H9 (cell line): ENCODE measurements at regions not wholly inside any gene's neighbourhood (a gene's known extent, or its start where the extent isn't known, plus 50 kb on each side); places are given as distances from the start of the nearest gene placed in this dataset.

Experiments
- DNase-seq: peaks from one replicate; pipeline ENCODE4 v3.0.0-alpha.2; 2017
- H2AFZ ChIP-seq: one replicate; pipeline ENCODE4 v1.6.1; 2013; ENCODE audit warnings: mild to moderate bottlenecking, low read length, control low read depth, moderate library complexity
- H2AK5ac ChIP-seq: 2 replicates; pipeline ENCODE4 v1.6.1; 2013; ENCODE audit warnings: low read length, control low read depth, mixed read lengths; ENCODE audit not compliant: insufficient read length
- H2BK120ac ChIP-seq: one replicate; pipeline ENCODE4 v1.6.1; 2013; ENCODE audit warnings: low read depth, mild to moderate bottlenecking, low read length, control low read depth, inconsistent platforms; ENCODE audit not compliant: poor library complexity, severe bottlenecking
- H2BK12ac ChIP-seq: 2 replicates; pipeline ENCODE4 v1.6.1; 2013; ENCODE audit warnings: low read length, control low read depth, mixed read lengths, low read depth; ENCODE audit not compliant: insufficient read length
- H2BK15ac ChIP-seq: 2 replicates; pipeline ENCODE4 v1.6.1; 2013; ENCODE audit warnings: low read depth, low read length, control low read depth
- H2BK20ac ChIP-seq: one replicate; pipeline ENCODE4 v1.6.1; 2013; ENCODE audit warnings: low read depth, mild to moderate bottlenecking, low read length, control low read depth, inconsistent platforms; ENCODE audit not compliant: poor library complexity, severe bottlenecking
- H2BK5ac ChIP-seq: 2 replicates; pipeline ENCODE4 v1.6.1; 2013; ENCODE audit warnings: low read length, control low read depth, mixed read lengths; ENCODE audit not compliant: insufficient read length
- H3K14ac ChIP-seq: 2 replicates; pipeline ENCODE4 v1.6.1; 2013; ENCODE audit warnings: low read length, control low read depth; ENCODE audit not compliant: insufficient read depth
- H3K18ac ChIP-seq: 2 replicates; pipeline ENCODE4 v1.6.1; 2013; ENCODE audit warnings: low read depth, mild to moderate bottlenecking, mixed read lengths, low read length, control low read depth; ENCODE audit not compliant: insufficient read length
- H3K23ac ChIP-seq: 2 replicates; pipeline ENCODE4 v1.6.1; 2013; ENCODE audit warnings: low read length, control low read depth, mixed read lengths, low read depth; ENCODE audit not compliant: insufficient read length
- H3K23me2 ChIP-seq: 2 replicates; pipeline ENCODE4 v1.6.1; 2013; ENCODE audit warnings: low read depth, mild to moderate bottlenecking, mixed read lengths, low read length, control low read depth; ENCODE audit not compliant: insufficient read length, poor library complexity, severe bottlenecking
- H3K27ac ChIP-seq: 2 replicates; pipeline ENCODE4 v1.5.1; 2013; ENCODE audit warnings: low read length, control low read depth, mixed read lengths, low read depth; ENCODE audit not compliant: insufficient read length
- H3K27me3 ChIP-seq: 2 replicates; pipeline ENCODE4 v1.6.1; 2013; ENCODE audit warnings: low read length, control low read depth, inconsistent platforms; ENCODE audit not compliant: insufficient read depth
- H3K4ac ChIP-seq: 2 replicates; pipeline ENCODE4 v1.6.1; 2013; ENCODE audit warnings: low read depth, mild to moderate bottlenecking, control low read depth, inconsistent platforms, low read length, moderate library complexity
- H3K4me1 ChIP-seq: 2 replicates; pipeline ENCODE4 v1.6.1; 2013; ENCODE audit warnings: low read length, control low read depth, inconsistent platforms; ENCODE audit not compliant: insufficient read depth
- H3K4me2 ChIP-seq: 2 replicates; pipeline ENCODE4 v1.6.1; 2013; ENCODE audit warnings: low read length, control low read depth, mixed read lengths; ENCODE audit not compliant: insufficient read length, insufficient read depth
- H3K56ac ChIP-seq: 2 replicates; pipeline ENCODE4 v1.6.1; 2013; ENCODE audit warnings: low read depth, mild to moderate bottlenecking, mixed read lengths, low read length, control low read depth; ENCODE audit not compliant: insufficient read length
- H3K79me1 ChIP-seq: 2 replicates; pipeline ENCODE4 v1.6.1; 2013; ENCODE audit warnings: low read depth, mild to moderate bottlenecking, moderate library complexity, low read length, control low read depth, inconsistent platforms; ENCODE audit not compliant: insufficient read depth, poor library complexity, severe bottlenecking
- H3K79me2 ChIP-seq: 2 replicates; pipeline ENCODE4 v1.6.1; 2013; ENCODE audit warnings: low read length, control low read depth, inconsistent platforms; ENCODE audit not compliant: insufficient read depth
- H3K9ac ChIP-seq: 2 replicates; pipeline ENCODE4 v1.6.1; 2013; ENCODE audit warnings: low read length, control low read depth, mixed read lengths; ENCODE audit not compliant: insufficient read length; ENCODE audit errors: extremely low read depth
- H3K9me3 ChIP-seq: one replicate; pipeline ENCODE4 v1.6.1; 2013; ENCODE audit warnings: low read depth, low read length, inconsistent platforms; ENCODE audit not compliant: control insufficient read depth
- H3T11ph ChIP-seq: one replicate; pipeline ENCODE4 v1.6.1; 2013; ENCODE audit warnings: mild to moderate bottlenecking, low read length, control low read depth, inconsistent platforms
- H4K20me1 ChIP-seq: one replicate; pipeline ENCODE4 v1.6.1; 2013; ENCODE audit not compliant: control insufficient read depth, insufficient read length, insufficient read depth
- H4K5ac ChIP-seq: 2 replicates; pipeline ENCODE4 v1.6.1; 2013; ENCODE audit warnings: low read depth, mild to moderate bottlenecking, mixed read lengths, low read length, control low read depth; ENCODE audit not compliant: insufficient read length
- H4K8ac ChIP-seq: replicated peaks from 2 replicates; pipeline ENCODE4 v1.6.1; 2013; ENCODE audit warnings: low read length, control low read depth, mixed read lengths, low read depth; ENCODE audit not compliant: insufficient read length
- H4K91ac ChIP-seq: 2 replicates; pipeline ENCODE4 v1.6.1; 2013; ENCODE audit warnings: low read depth, mild to moderate bottlenecking, moderate library complexity, mixed read lengths, low read length, control low read depth; ENCODE audit not compliant: insufficient read length
- H3K27ac Mint-ChIP-seq, 3 experiments: 2 replicates in 2 of 3; 3 replicates in 1 of 3; pipeline ENCODE4 v1.8.0; 2020 to 2021; ENCODE audit warnings: mixed read lengths in 3 of 3, mild to moderate bottlenecking in 1 of 3, moderate library complexity in 1 of 3
- H3K27me3 Mint-ChIP-seq: 2 replicates; pipeline ENCODE4 v1.8.0; 2021; ENCODE audit warnings: low read depth, mild to moderate bottlenecking, moderate library complexity, mixed read lengths
- H3K36me3 Mint-ChIP-seq, 3 experiments: 2 replicates in 2 of 3; 3 replicates in 1 of 3; pipeline ENCODE4 v1.8.0; 2020 to 2021; ENCODE audit warnings: low read depth in 3 of 3, mixed read lengths in 3 of 3; ENCODE audit not compliant: insufficient read depth in 1 of 3
- H3K4me1 Mint-ChIP-seq, 2 experiments: 2 replicates each; pipeline ENCODE4 v1.8.0; 2020; ENCODE audit warnings: mixed read lengths in 2 of 2
- H3K4me3 Mint-ChIP-seq, 2 experiments: 2 replicates in 1 of 2; 3 replicates in 1 of 2; pipeline ENCODE4 v1.8.0; 2020 to 2021; ENCODE audit warnings: mild to moderate bottlenecking in 2 of 2, mixed read lengths in 2 of 2, moderate library complexity in 1 of 2
- H3K9me3 Mint-ChIP-seq, 2 experiments: 2 replicates in 1 of 2; 3 replicates in 1 of 2; pipeline ENCODE4 v1.8.0; 2020; ENCODE audit warnings: mild to moderate bottlenecking in 2 of 2, mixed read lengths in 2 of 2, moderate library complexity in 1 of 2
- WGBS: extraction: QIAGEN DNeasy Blood & Tissue Kit; methylation state at CpG from one replicate; pipeline ENCODE4 v1.1.7; 2013; ENCODE audit warnings: missing lambda C conversion rate, low lambda C conversion rate, mixed read lengths; ENCODE audit not compliant: insufficient read length; ENCODE audit errors: extremely low coverage; 5-methylcytosine and 5-hydroxymethylcytosine counted together
- TF ChIP-seq, protein P1 (sequence below): fragments of 200-600 bp; sonication (generic); conservative IDR thresholded peaks from 3 replicates; pipeline ENCODE4 v1.8.0; 2021; ENCODE audit warnings: antibody characterized with exemption, mild to moderate bottlenecking

DNA sequence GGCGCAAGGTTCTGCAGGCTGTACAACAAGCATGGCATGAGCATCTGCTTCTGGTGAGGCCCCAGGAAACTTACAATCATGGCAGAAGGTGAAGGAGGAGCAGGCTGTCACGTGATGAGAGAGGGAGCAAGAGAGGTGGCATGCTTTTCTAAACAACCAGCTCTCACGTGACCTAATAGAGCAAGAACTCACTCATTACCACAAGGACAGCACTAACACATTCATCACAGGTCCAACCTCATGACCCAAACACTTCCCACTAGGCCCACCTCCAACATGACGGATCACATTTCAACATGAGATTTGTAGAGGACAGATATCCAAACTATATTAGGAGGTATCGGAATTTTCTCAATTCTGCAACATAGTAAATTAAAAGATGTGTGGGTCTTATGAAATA is 108.8 kb upstream of the DLX2 start:
- Histone ChIP-seq H3K4ac (no peak overlapping the region), H4K8ac (no peak overlapping the region), H3K27me3 (no peaks in the 10 kb centered on the region), H2BK5ac (no peak overlapping the region), H3K27ac (no peak overlapping the region), H2AFZ (no peak overlapping the region), H2BK12ac (no peak overlapping the region), H3K9ac (no peak overlapping the region), H3K79me1 (no peaks in the 10 kb centered on the region), H3K56ac (no peak overlapping the region), H2BK20ac (no peak overlapping the region), H3K4me2 (no peak overlapping the region), H3K18ac (no peak overlapping the region), H4K91ac (no peak overlapping the region), H3K9me3 (no peaks in the 10 kb centered on the region), H3K23me2 (no peaks in the 10 kb centered on the region), H3K4me1 (0 out of 2 replicates have a peak, but pooled peaks cover 4% of the 10 kb centered on the region), H4K20me1 (no peaks in the 10 kb centered on the region), H2AK5ac (no peak overlapping the region), H2BK120ac (no peak overlapping the region), H3K14ac (no peak overlapping the region), H2BK15ac (no peak overlapping the region), H3T11ph (no peak overlapping the region), H3K79me2 (no peaks in the 10 kb centered on the region), H3K23ac (no peak overlapping the region), H4K5ac (no peak overlapping the region)
- Mint-ChIP-seq H3K27ac (no peak overlapping the region), H3K9me3 (no peaks in the 10 kb centered on the region), H3K4me1 (peaks cover 21 to 25% of the 10 kb centered on the region in 2 experiments), H3K27me3 (no peaks in the 10 kb centered on the region; the same call in 1 of the 2 replicates), H3K36me3 (no peaks in the 10 kb centered on the region), H3K4me3 (no peak overlapping the region)
- no peak for DNase-seq
- WGBS, result no CpG with 5 or more reads among the region's 5 CpGs
- TF ChIP-seq, protein P1, sequence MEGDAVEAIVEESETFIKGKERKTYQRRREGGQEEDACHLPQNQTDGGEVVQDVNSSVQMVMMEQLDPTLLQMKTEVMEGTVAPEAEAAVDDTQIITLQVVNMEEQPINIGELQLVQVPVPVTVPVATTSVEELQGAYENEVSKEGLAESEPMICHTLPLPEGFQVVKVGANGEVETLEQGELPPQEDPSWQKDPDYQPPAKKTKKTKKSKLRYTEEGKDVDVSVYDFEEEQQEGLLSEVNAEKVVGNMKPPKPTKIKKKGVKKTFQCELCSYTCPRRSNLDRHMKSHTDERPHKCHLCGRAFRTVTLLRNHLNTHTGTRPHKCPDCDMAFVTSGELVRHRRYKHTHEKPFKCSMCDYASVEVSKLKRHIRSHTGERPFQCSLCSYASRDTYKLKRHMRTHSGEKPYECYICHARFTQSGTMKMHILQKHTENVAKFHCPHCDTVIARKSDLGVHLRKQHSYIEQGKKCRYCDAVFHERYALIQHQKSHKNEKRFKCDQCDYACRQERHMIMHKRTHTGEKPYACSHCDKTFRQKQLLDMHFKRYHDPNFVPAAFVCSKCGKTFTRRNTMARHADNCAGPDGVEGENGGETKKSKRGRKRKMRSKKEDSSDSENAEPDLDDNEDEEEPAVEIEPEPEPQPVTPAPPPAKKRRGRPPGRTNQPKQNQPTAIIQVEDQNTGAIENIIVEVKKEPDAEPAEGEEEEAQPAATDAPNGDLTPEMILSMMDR, result no peak
